Erythroblast (primary cell): ENCODE measurements at regions not wholly inside any gene's neighbourhood (a gene's known extent, or its start where the extent isn't known, plus 50 kb on each side); places are given as distances from the start of the nearest gene placed in this dataset.

Source experiments
- GATA1 ChIP-seq: IDR thresholded peaks from 2 replicates; pipeline ENCODE4 v1.6.1; 2011; ENCODE audit warnings: low read depth, mild to moderate bottlenecking, control low read depth, low read length, moderate library complexity
- POLR2A ChIP-seq: IDR thresholded peaks from 2 replicates; pipeline ENCODE4 v1.6.1; 2011; ENCODE audit warnings: mild to moderate bottlenecking, low read length

- no peak for TF ChIP-seq POLR2A
- no peak for TF ChIP-seq GATA1
These were observed 311.0 kb downstream of the FBXW7 start for GRCh38 chr4:152224721-152225420.
